Ovary (tissue), 7 donors: ENCODE measurements at regions not wholly inside any gene's neighbourhood (a gene's known extent, or its start where the extent isn't known, plus 50 kb on each side); places are given as distances from the start of the nearest gene placed in this dataset. TPM values are rescaled to one million over a fixed set of nuclear protein-coding genes. Genes with fewer than 3 reads are reported as not detected.

Experiments used
- DNase-seq, 5 donors: peaks; one replicate each; pipeline ENCODE4 v3.0.0-alpha.2; 2019 to 2020
- H3K27ac ChIP-seq, 2 donors: fragments of 200-600 bp; one replicate each; pipeline versions ENCODE4 v1.5.1 to v1.8.0; 2019 to 2022
- H3K27me3 ChIP-seq: fragments of 200-600 bp; one replicate; pipeline ENCODE4 v1.8.0; 2022
- H3K36me3 ChIP-seq: fragments of 200-600 bp; sonication (generic); one replicate; pipeline ENCODE4 v1.5.1; 2019
- H3K4me1 ChIP-seq: one replicate; pipeline ENCODE4 v1.8.1; 2013; ENCODE audit warnings: mild to moderate bottlenecking, moderate library complexity; ENCODE audit not compliant: insufficient read depth
- H3K4me3 ChIP-seq: fragments of 200-600 bp; sonication (generic); one replicate; pipeline ENCODE4 v1.5.1; 2017
- H3K9me3 ChIP-seq, 2 donors: fragments of 200-600 bp in 1 of 2; sonication (generic) in 1 of 2; one replicate each; pipeline versions ENCODE4 v1.5.1 to v1.8.1; 2013 to 2019; ENCODE audit warnings: mild to moderate bottlenecking in 1 of 2, moderate library complexity in 1 of 2
- EP300 ChIP-seq: sonication (generic); formaldehyde crosslinking; IDR thresholded peaks from one replicate; pipeline ENCODE4 v1.6.1; 2017; ENCODE audit warnings: antibody characterized with exemption
- POLR2A ChIP-seq: fragments of 450-650 bp; IDR thresholded peaks from one replicate; pipeline ENCODE4 v1.6.1; 2017; ENCODE audit warnings: antibody characterized with exemption, mild to moderate bottlenecking, moderate library complexity
- WGBS, 3 donors: extraction: QIAGEN DNeasy Blood & Tissue Kit in 1 of 3; methylation state at CpG; one replicate each; pipeline versions ENCODE4 v1.1.5 to v1.1.7; 2013 to 2017; 5-methylcytosine and 5-hydroxymethylcytosine counted together
- intact Hi-C, 4 donors: fragments of 100-400 bp; cut with DNase I; formaldehyde crosslinking; loops; one replicate each; pipeline versions ENCODE4 v1.11.0 to v1.15.1; 2022 to 2023
- microRNA counts: library from miRNA; unstranded; fragments of <30 nt; microRNA quantifications from one replicate; lab custom pipeline; 2016
- microRNA-seq, 3 donors: library from miRNA; unstranded; fragments of <30 nt; microRNA quantifications; one replicate each; pipeline versions ENCODE4 to v1.2.0, GENCODE V29; 2019 to 2020
- small RNA-seq: library from RNA; depleted of rRNA; stranded (forward); fragments of <200 nt; gene quantifications from one replicate; pipeline ENCODE3, GENCODE V24; 2016
- TF ChIP-seq, protein P1 (sequence below), 3 donors: fragments of 450-650 bp in 2 of 3; fragments of 200-600 bp in 1 of 3; IDR thresholded peaks; one replicate each; pipeline versions ENCODE4 v1.5.1 to v1.8.0; 2016 to 2022; ENCODE audit warnings: antibody characterized with exemption in 3 of 3, mild to moderate bottlenecking in 1 of 3
- donor health status: DM: no; HTN: no; CAD: no; lungs with moderate emphysema.
- donor health status: DM: no; HTN: no; CAD: no.
- donor health status: Bipolar disorder and iron deficiency.
- donor health status: DM: no; HTN: no; CAD: no.
- donor health status: DM: yes; HTN: yes; CAD: no.

DNA sequence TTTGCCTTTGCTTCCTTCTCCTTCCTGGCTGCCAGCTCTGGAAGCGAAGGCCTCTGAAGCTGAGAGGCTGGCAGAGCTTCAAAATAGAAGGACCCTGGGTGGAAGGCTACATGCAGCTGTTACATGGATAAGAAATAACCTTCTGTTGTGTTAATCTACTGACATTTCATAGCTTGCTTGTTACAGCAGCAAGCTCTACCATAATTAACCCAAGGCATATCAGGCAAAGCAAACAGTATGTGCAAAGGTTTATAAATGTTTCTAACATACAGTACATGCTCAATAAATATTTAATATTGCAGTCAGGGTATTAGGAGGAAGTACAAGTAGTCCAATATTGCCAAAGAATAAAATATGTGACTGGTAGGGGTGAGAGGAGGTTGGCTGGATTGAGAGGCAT lies 55.6 kb upstream of the MKLN1 start:
- Histone ChIP-seq H3K36me3 (no peaks in the 10 kb centered on the region), H3K27me3 (no peaks in the 10 kb centered on the region), H3K4me3 (no peak overlapping the region), H3K4me1 (no peaks in the 10 kb centered on the region), H3K27ac (no peak overlapping the region), H3K9me3 (no peaks in the 10 kb centered on the region)
- TF ChIP-seq EP300 = no peak
- no peak for TF ChIP-seq POLR2A
- TF ChIP-seq, protein P1, sequence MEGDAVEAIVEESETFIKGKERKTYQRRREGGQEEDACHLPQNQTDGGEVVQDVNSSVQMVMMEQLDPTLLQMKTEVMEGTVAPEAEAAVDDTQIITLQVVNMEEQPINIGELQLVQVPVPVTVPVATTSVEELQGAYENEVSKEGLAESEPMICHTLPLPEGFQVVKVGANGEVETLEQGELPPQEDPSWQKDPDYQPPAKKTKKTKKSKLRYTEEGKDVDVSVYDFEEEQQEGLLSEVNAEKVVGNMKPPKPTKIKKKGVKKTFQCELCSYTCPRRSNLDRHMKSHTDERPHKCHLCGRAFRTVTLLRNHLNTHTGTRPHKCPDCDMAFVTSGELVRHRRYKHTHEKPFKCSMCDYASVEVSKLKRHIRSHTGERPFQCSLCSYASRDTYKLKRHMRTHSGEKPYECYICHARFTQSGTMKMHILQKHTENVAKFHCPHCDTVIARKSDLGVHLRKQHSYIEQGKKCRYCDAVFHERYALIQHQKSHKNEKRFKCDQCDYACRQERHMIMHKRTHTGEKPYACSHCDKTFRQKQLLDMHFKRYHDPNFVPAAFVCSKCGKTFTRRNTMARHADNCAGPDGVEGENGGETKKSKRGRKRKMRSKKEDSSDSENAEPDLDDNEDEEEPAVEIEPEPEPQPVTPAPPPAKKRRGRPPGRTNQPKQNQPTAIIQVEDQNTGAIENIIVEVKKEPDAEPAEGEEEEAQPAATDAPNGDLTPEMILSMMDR (IDR thresholded peaks at IDR 0.05) = no peak
- intact Hi-C loops = no loop called here
- DNase-seq = no peak
- WGBS, 3 donors = 96 to 100% (median 100%) methylated on average over 1 of the region's 1 CpG

GRCh38 chr7:131274986-131275385 lies 52.7 kb upstream of the MKLN1 start:
- no peak overlapping the region for H3K27ac ChIP-seq
- H3K9me3 ChIP-seq = no peaks in the 10 kb centered on the region
- intact Hi-C loops = no loop called here
- no peaks in the 10 kb centered on the region for H3K4me1 ChIP-seq
- WGBS, 3 donors = 90 to 95% (median 90%) methylated on average over 2 of the region's 2 CpGs
- no peak for TF ChIP-seq POLR2A
- TF ChIP-seq, protein P1 (IDR thresholded peaks at IDR 0.05) = no peak
- TF ChIP-seq EP300 = no peak
- DNase-seq = no peak
- H3K36me3 ChIP-seq = no peaks in the 10 kb centered on the region
- no peaks in the 10 kb centered on the region for H3K27me3 ChIP-seq
- H3K4me3 ChIP-seq = no peak overlapping the region

- H3K27ac ChIP-seq = no peak overlapping the region
- no peaks in the 10 kb centered on the region for H3K4me1 ChIP-seq
- H3K36me3 ChIP-seq = no peaks in the 10 kb centered on the region
- no peaks in the 10 kb centered on the region for H3K9me3 ChIP-seq
- no peak overlapping the region for H3K4me3 ChIP-seq
- no peaks in the 10 kb centered on the region for H3K27me3 ChIP-seq
- intact Hi-C loops = no loop called here
- DNase-seq = no peak
- TF ChIP-seq POLR2A (no peak), EP300 (no peak)
- TF ChIP-seq, protein P1 (IDR thresholded peaks at IDR 0.05) = no peak
- WGBS, 3 donors = 89 to 92% (median 90%) methylated on average over 5 of the region's 5 CpGs
These were observed 51.5 kb upstream of the MKLN1 start for GRCh38 chr7:131276190-131276589.

- WGBS, 3 donors = 49 to 54% (median 50%) methylated on average over 2 of the region's 2 CpGs
- intact Hi-C loops = no loop called here
These were observed 50.9 kb upstream of the MKLN1 start for GRCh38 chr7:131276748-131277147.

More at GRCh38 chr7:131276748-131277147, 50.9 kb upstream of the MKLN1 start:
- no peaks in the 10 kb centered on the region for H3K27me3 ChIP-seq
- H3K27ac ChIP-seq = no peak overlapping the region
- TF ChIP-seq, protein P1 (IDR thresholded peaks at IDR 0.05) = no peak
- TF ChIP-seq EP300 (no peak), POLR2A (no peak)
- DNase-seq = no peak
- H3K36me3 ChIP-seq = no peaks in the 10 kb centered on the region
- H3K4me3 ChIP-seq = no peak overlapping the region
- no peaks in the 10 kb centered on the region for H3K4me1 ChIP-seq
- no peaks in the 10 kb centered on the region for H3K9me3 ChIP-seq

MicroRNAs encoded in the stretch of these regions (microRNA counts, 767-probe panel; counts per million panel counts)
- 5,862 counts per million, percentile 96 among the panel's probes with 10 or more counts for microRNA hsa-miR-29a-3p (lab: Ali Mortazavi, UCI)

Small RNA genes lying in the stretch of these regions (microRNA-seq; reads per million reads assigned to microRNA genes)
- 12,159 to 29,199 (median 18,543) reads per million in 3 donors for gene MIR29A

Small RNA genes lying in the stretch of these regions (small RNA-seq; reads per million reads assigned to genes)
- gene AC016831.3 (not detected), gene RNU6-1010P (not detected)
